PFSK-1 (cell line): ENCODE measurements at regions not wholly inside any gene's neighbourhood (a gene's known extent, or its start where the extent isn't known, plus 50 kb on each side); places are given as distances from the start of the nearest gene placed in this dataset.

Experiments
- FOXP2 ChIP-seq: optimal IDR thresholded peaks from 2 replicates; pipeline ENCODE3; 2011; ENCODE audit warnings: borderline replicate concordance, control low read depth, inconsistent platforms; ENCODE audit not compliant: insufficient read depth; ENCODE audit errors: extremely low read length, extremely low read depth
- POLR2AphosphoS5 ChIP-seq: IDR thresholded peaks from 2 replicates; pipeline ENCODE4 v1.6.1; 2012; ENCODE audit warnings: low read depth, mild to moderate bottlenecking, control low read depth, low read length, moderate library complexity
- REST ChIP-seq, 2 experiments: IDR thresholded peaks; 2 replicates each; pipeline versions ENCODE4 v1.6.1 to v1.8.0; 2011 to 2012; ENCODE audit warnings: low read depth in 2 of 2, low read length in 2 of 2, control low read depth in 1 of 2, inconsistent platforms in 1 of 2, mild to moderate bottlenecking in 1 of 2, moderate library complexity in 1 of 2; ENCODE audit not compliant: insufficient read depth in 1 of 2
- SIN3A ChIP-seq: IDR thresholded peaks from 2 replicates; pipeline ENCODE4 v1.6.1; 2012; ENCODE audit warnings: mild to moderate bottlenecking, low read length, moderate library complexity, borderline replicate concordance; ENCODE audit not compliant: insufficient read depth
- TAF1 ChIP-seq: IDR thresholded peaks from 2 replicates; pipeline ENCODE4 v1.6.1; 2012; ENCODE audit warnings: low read length, control low read depth, borderline replicate concordance; ENCODE audit not compliant: insufficient read depth

GRCh38 chr5:74517700-74518099 lies 122.8 kb downstream of the ENC1 start:
- no peak for TF ChIP-seq SIN3A
- no peak for TF ChIP-seq REST (IDR thresholded peaks at IDR 0.05; ENCODE audit: insufficient read depth in 1 of 2, low read depth in 2 of 2, low read length in 2 of 2)
- TF ChIP-seq TAF1: no peak
- no peak for TF ChIP-seq POLR2AphosphoS5
- no peak for TF ChIP-seq FOXP2

GRCh38 chr5:74516211-74516636 lies 124.3 kb downstream of the ENC1 start:
- TF ChIP-seq SIN3A (no peak), TAF1 (no peak), FOXP2 (no peak), REST (IDR thresholded peaks at IDR 0.05; ENCODE audit: insufficient read depth in 1 of 2, low read depth in 2 of 2, low read length in 2 of 2) (no peak), POLR2AphosphoS5 (no peak)

- TF ChIP-seq TAF1 (no peak), FOXP2 (no peak), POLR2AphosphoS5 (no peak), REST (IDR thresholded peaks at IDR 0.05; ENCODE audit: insufficient read depth in 1 of 2, low read depth in 2 of 2, low read length in 2 of 2) (no peak), SIN3A (no peak)
Measured at GRCh38 chr5:74514888-74515551, 125.5 kb downstream of the ENC1 start.

GRCh38 chr5:74510476-74511075 lies 130.0 kb downstream of the ENC1 start:
- TF ChIP-seq TAF1: no peak
- TF ChIP-seq FOXP2: no peak
- TF ChIP-seq POLR2AphosphoS5: no peak
- TF ChIP-seq SIN3A: no peak
- TF ChIP-seq REST (IDR thresholded peaks at IDR 0.05; ENCODE audit: insufficient read depth in 1 of 2, low read depth in 2 of 2, low read length in 2 of 2): no peak
